ENCODE measurements at regions not wholly inside any gene's neighbourhood (a gene's known extent, or its start where the extent isn't known, plus 50 kb on each side); places are given as distances from the start of the nearest gene placed in this dataset.

- TF ChIP-seq YY1 (IDR thresholded peaks at IDR 0.05; ENCODE audit: insufficient read depth, insufficient read length) = no peak
- TF ChIP-seq SUZ12 (IDR thresholded peaks at IDR 0.05; ENCODE audit: extremely low read depth, insufficient read depth, insufficient read length) = no peak
- TF ChIP-seq ZNF274 (IDR thresholded peaks at IDR 0.05; ENCODE audit: low read depth, low read length) = no peak
These were observed 96.8 kb upstream of the ZNF92 start for GRCh38 chr7:65276822-65277221.
